Neural progenitor cell (in vitro differentiated cells): ENCODE measurements at regions not wholly inside any gene's neighbourhood (a gene's known extent, or its start where the extent isn't known, plus 50 kb on each side); places are given as distances from the start of the nearest gene placed in this dataset.

ENCODE experiments used
- CTCF ChIP-seq: fragments of 200-600 bp; sonication (generic); IDR thresholded peaks from 2 replicates; pipeline ENCODE4 v1.5.1; 2017; ENCODE audit warnings: antibody characterized with exemption, mild to moderate bottlenecking
- EZH2 ChIP-seq: fragments of 200-600 bp; sonication (generic); IDR thresholded peaks from 2 replicates; pipeline ENCODE4 v1.6.1; 2017; ENCODE audit warnings: antibody characterized with exemption, mild to moderate bottlenecking, moderate library complexity

DNA sequence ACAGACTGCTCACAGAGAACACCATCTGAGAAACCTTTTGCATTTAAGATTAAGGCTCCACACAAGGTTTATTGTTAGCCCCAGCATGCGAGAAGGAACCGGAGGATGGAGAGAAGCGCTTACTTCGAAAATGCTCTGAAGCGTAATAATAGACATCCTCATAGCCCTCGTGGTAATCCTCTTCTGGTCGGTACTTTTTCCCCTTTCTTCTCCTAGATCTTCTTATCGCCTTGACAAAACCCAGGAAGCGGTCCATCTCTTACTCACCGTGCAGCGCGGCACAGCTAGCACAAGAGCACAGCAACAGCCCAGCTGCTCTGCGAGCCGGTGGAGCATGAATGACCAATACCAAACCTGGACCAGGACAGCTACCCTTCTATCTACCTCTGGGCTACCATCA, 125.1 kb upstream of the GRIP1 start:
- TF ChIP-seq CTCF (no peak), EZH2 (no peak)
